ENCODE measurements at regions not wholly inside any gene's neighbourhood (a gene's known extent, or its start where the extent isn't known, plus 50 kb on each side); places are given as distances from the start of the nearest gene placed in this dataset.

- H3K27ac ChIP-seq (ENCODE audit: poor library complexity, severe bottlenecking), result no peak overlapping the region
- H3K27me3 ChIP-seq (ENCODE audit: insufficient read depth, poor library complexity, severe bottlenecking), result no peaks in the 10 kb centered on the region
- DNase-seq (ENCODE audit: low spot score), result no peak
- no peaks in the 10 kb centered on the region for H3K9me3 ChIP-seq (ENCODE audit: severe bottlenecking)
- H3K4me3 ChIP-seq (ENCODE audit: severe bottlenecking), result no peak overlapping the region
- no peaks in the 10 kb centered on the region for H3K36me3 ChIP-seq (ENCODE audit: low read depth)
- TF ChIP-seq, protein P1, sequence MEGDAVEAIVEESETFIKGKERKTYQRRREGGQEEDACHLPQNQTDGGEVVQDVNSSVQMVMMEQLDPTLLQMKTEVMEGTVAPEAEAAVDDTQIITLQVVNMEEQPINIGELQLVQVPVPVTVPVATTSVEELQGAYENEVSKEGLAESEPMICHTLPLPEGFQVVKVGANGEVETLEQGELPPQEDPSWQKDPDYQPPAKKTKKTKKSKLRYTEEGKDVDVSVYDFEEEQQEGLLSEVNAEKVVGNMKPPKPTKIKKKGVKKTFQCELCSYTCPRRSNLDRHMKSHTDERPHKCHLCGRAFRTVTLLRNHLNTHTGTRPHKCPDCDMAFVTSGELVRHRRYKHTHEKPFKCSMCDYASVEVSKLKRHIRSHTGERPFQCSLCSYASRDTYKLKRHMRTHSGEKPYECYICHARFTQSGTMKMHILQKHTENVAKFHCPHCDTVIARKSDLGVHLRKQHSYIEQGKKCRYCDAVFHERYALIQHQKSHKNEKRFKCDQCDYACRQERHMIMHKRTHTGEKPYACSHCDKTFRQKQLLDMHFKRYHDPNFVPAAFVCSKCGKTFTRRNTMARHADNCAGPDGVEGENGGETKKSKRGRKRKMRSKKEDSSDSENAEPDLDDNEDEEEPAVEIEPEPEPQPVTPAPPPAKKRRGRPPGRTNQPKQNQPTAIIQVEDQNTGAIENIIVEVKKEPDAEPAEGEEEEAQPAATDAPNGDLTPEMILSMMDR (IDR thresholded peaks at IDR 0.05; ENCODE audit: poor library complexity, severe bottlenecking), result no peak
- no peak for ATAC-seq (ENCODE audit: low read depth)
- no peaks in the 10 kb centered on the region for H3K4me1 ChIP-seq (ENCODE audit: insufficient read depth, poor library complexity, severe bottlenecking)
Measured at GRCh38 chr6:148082696-148083095, 259.9 kb upstream of the SASH1 start.

- H3K4me1 ChIP-seq (ENCODE audit: insufficient read depth, poor library complexity, severe bottlenecking), result no peaks in the 10 kb centered on the region
- DNase-seq (ENCODE audit: low spot score) (no peak), ATAC-seq (ENCODE audit: low read depth) (no peak)
- H3K36me3 ChIP-seq (ENCODE audit: low read depth), result no peaks in the 10 kb centered on the region
- H3K4me3 ChIP-seq (ENCODE audit: severe bottlenecking), result no peak overlapping the region
- no peaks in the 10 kb centered on the region for H3K27me3 ChIP-seq (ENCODE audit: insufficient read depth, poor library complexity, severe bottlenecking)
- no peak overlapping the region for H3K27ac ChIP-seq (ENCODE audit: poor library complexity, severe bottlenecking)
- H3K9me3 ChIP-seq (ENCODE audit: severe bottlenecking), result no peaks in the 10 kb centered on the region
- TF ChIP-seq, protein P1 (IDR thresholded peaks at IDR 0.05; ENCODE audit: poor library complexity, severe bottlenecking), result no peak
Measured at GRCh38 chr6:148085631-148086331, 256.9 kb upstream of the SASH1 start.

- H3K4me1 ChIP-seq (ENCODE audit: insufficient read depth, poor library complexity, severe bottlenecking), result no peaks in the 10 kb centered on the region
- H3K36me3 ChIP-seq (ENCODE audit: low read depth), result no peaks in the 10 kb centered on the region
- peaks cover 1% of the 10 kb centered on the region for H3K9me3 ChIP-seq (ENCODE audit: severe bottlenecking)
- ATAC-seq (ENCODE audit: low read depth) (no peak), DNase-seq (ENCODE audit: low spot score) (no peak)
- TF ChIP-seq, protein P1 (IDR thresholded peaks at IDR 0.05; ENCODE audit: poor library complexity, severe bottlenecking), result no peak
- H3K27me3 ChIP-seq (ENCODE audit: insufficient read depth, poor library complexity, severe bottlenecking), result no peaks in the 10 kb centered on the region
- no peak overlapping the region for H3K4me3 ChIP-seq (ENCODE audit: severe bottlenecking)
- no peak overlapping the region for H3K27ac ChIP-seq (ENCODE audit: poor library complexity, severe bottlenecking)
Measured at GRCh38 chr6:148086386-148086785, 256.3 kb upstream of the SASH1 start.

- DNase-seq (ENCODE audit: low spot score) (no peak), ATAC-seq (ENCODE audit: low read depth) (no peak)
- TF ChIP-seq, protein P1 (IDR thresholded peaks at IDR 0.05; ENCODE audit: poor library complexity, severe bottlenecking), result no peak
- no peaks in the 10 kb centered on the region for H3K4me1 ChIP-seq (ENCODE audit: insufficient read depth, poor library complexity, severe bottlenecking)
- H3K27ac ChIP-seq (ENCODE audit: poor library complexity, severe bottlenecking), result no peak overlapping the region
- no peaks in the 10 kb centered on the region for H3K27me3 ChIP-seq (ENCODE audit: insufficient read depth, poor library complexity, severe bottlenecking)
- H3K36me3 ChIP-seq (ENCODE audit: low read depth), result no peaks in the 10 kb centered on the region
- H3K4me3 ChIP-seq (ENCODE audit: severe bottlenecking), result no peak overlapping the region
- H3K9me3 ChIP-seq (ENCODE audit: severe bottlenecking), result peaks cover 4% of the 10 kb centered on the region
Measured at GRCh38 chr6:148086843-148087242, 255.8 kb upstream of the SASH1 start.

GRCh38 chr6:148087659-148088058 is 255.0 kb upstream of the SASH1 start:
- ATAC-seq (ENCODE audit: low read depth) (no peak), DNase-seq (ENCODE audit: low spot score) (no peak)
- Histone ChIP-seq H3K4me1 (ENCODE audit: insufficient read depth, poor library complexity, severe bottlenecking) (no peaks in the 10 kb centered on the region), H3K27ac (ENCODE audit: poor library complexity, severe bottlenecking) (no peak overlapping the region), H3K4me3 (ENCODE audit: severe bottlenecking) (no peak overlapping the region), H3K27me3 (ENCODE audit: insufficient read depth, poor library complexity, severe bottlenecking) (no peaks in the 10 kb centered on the region), H3K9me3 (ENCODE audit: severe bottlenecking) (peaks cover 4% of the 10 kb centered on the region), H3K36me3 (ENCODE audit: low read depth) (no peaks in the 10 kb centered on the region)
- TF ChIP-seq, protein P1 (IDR thresholded peaks at IDR 0.05; ENCODE audit: poor library complexity, severe bottlenecking), result no peak

All from RWPE2 (cell line).